ENCODE measurements at regions not wholly inside any gene's neighbourhood (a gene's known extent, or its start where the extent isn't known, plus 50 kb on each side); places are given as distances from the start of the nearest gene placed in this dataset.

GRCh38 chr13:47114030-47114429, 217.2 kb upstream of the HTR2A start:
- no peak overlapping the region for H2AFZ ChIP-seq (ENCODE audit: insufficient read depth, low read depth, low read length, poor library complexity, severe bottlenecking)
- no peaks in the 10 kb centered on the region for H3K4me1 ChIP-seq (ENCODE audit: control insufficient read depth in 1 of 2, insufficient read depth in 2 of 2, low read length in 2 of 2)
- H3K9me3 ChIP-seq (replicated peaks in 1 of 2; ENCODE audit: control insufficient read depth in 1 of 2, insufficient read depth in 1 of 2, low read length in 2 of 2): no peaks in the 10 kb centered on the region
- 100% methylated on average over 1 of the region's 1 CpG for WGBS (ENCODE audit: insufficient coverage)
- no peak overlapping the region for H3K27ac Mint-ChIP-seq
- peaks cover 0 to 6% (median 0%) of the 10 kb centered on the region in 7 donors for H3K9me3 Mint-ChIP-seq
- no peak for DNase-seq
- H3K4me3 Mint-ChIP-seq: no peak overlapping the region
- TF ChIP-seq CTCF (IDR thresholded peaks at IDR 0.05): no peak
- H3K36me3 Mint-ChIP-seq: no peaks in the 10 kb centered on the region
- peaks cover 0 to 4% (median 2%) of the 10 kb centered on the region in 3 donors for H3K27me3 Mint-ChIP-seq (ENCODE audit: low read depth in 3 of 3)
- no peak overlapping the region for H3K27ac ChIP-seq (ENCODE audit: low read depth in 1 of 2, low read length in 2 of 2)
- no peak overlapping the region for H3K4me2 ChIP-seq (replicated peaks; ENCODE audit: extremely low read depth, low read length, poor library complexity, severe bottlenecking)
- H3K9ac ChIP-seq (ENCODE audit: insufficient read depth, low read length, poor library complexity, severe bottlenecking): no peak overlapping the region
- no peaks in the 10 kb centered on the region for H3K36me3 ChIP-seq (replicated peaks in 1 of 2; ENCODE audit: control insufficient read depth in 1 of 2, insufficient read depth in 2 of 2, low read length in 2 of 2)
- no peaks in the 10 kb centered on the region for H3K79me2 ChIP-seq (ENCODE audit: insufficient read depth, low read length)
- H3K27me3 ChIP-seq (ENCODE audit: control insufficient read depth in 2 of 2, insufficient read depth in 2 of 2, low read length in 2 of 2): no peaks in the 10 kb centered on the region
- H3K4me3 ChIP-seq (replicated peaks in 1 of 3; ENCODE audit: low read depth in 2 of 3, low read length in 3 of 3): no peak overlapping the region
- intact Hi-C loops (cut with micrococcal nuclease): no loop called here
- H3K4me1 Mint-ChIP-seq: peaks cover 2% of the 10 kb centered on the region
- no peaks in the 10 kb centered on the region for H4K20me1 ChIP-seq (ENCODE audit: insufficient read depth, low read length)

DNA sequence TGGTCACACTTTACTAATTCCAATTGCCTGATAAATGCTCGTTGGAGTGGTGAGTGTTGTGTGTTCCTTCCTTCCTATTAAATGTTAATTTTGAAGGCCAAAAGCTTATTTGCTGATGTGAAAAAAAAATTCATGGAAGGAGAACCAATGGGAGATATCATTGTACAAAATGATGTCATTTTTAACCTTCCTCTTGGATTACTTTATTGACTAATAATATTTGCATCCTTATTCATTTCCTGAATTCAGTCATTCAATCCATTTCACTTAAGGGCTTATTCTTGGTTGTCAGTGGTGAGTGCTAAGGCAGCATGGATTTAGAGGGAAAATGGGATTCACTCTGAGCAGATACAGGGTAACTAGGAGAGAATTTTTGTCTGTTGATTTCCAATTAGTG, 216.0 kb upstream of the HTR2A start:
- no peak overlapping the region for H2AFZ ChIP-seq (ENCODE audit: insufficient read depth, low read depth, low read length, poor library complexity, severe bottlenecking)
- peaks cover 0 to 6% (median 0%) of the 10 kb centered on the region in 7 donors for H3K9me3 Mint-ChIP-seq
- no peaks in the 10 kb centered on the region for H3K4me1 ChIP-seq (ENCODE audit: control insufficient read depth in 1 of 2, insufficient read depth in 2 of 2, low read length in 2 of 2)
- H3K27ac ChIP-seq (ENCODE audit: low read depth in 1 of 2, low read length in 2 of 2): no peak overlapping the region
- DNase-seq: no peak
- no peak overlapping the region for H3K27ac Mint-ChIP-seq
- H3K27me3 Mint-ChIP-seq (ENCODE audit: low read depth in 3 of 3): peaks cover 0 to 4% (median 2%) of the 10 kb centered on the region in 3 donors
- H3K4me2 ChIP-seq (replicated peaks; ENCODE audit: extremely low read depth, low read length, poor library complexity, severe bottlenecking): no peak overlapping the region
- WGBS (ENCODE audit: insufficient coverage): no CpG with 5 or more reads among the region's 1 CpG
- TF ChIP-seq CTCF (IDR thresholded peaks at IDR 0.05): no peak
- no peaks in the 10 kb centered on the region for H3K36me3 ChIP-seq (replicated peaks in 1 of 2; ENCODE audit: control insufficient read depth in 1 of 2, insufficient read depth in 2 of 2, low read length in 2 of 2)
- no peak overlapping the region for H3K4me3 ChIP-seq (replicated peaks in 1 of 3; ENCODE audit: low read depth in 2 of 3, low read length in 3 of 3)
- peaks cover 6% of the 10 kb centered on the region for H3K4me1 Mint-ChIP-seq
- H3K36me3 Mint-ChIP-seq: no peaks in the 10 kb centered on the region
- no peaks in the 10 kb centered on the region for H3K27me3 ChIP-seq (ENCODE audit: control insufficient read depth in 2 of 2, insufficient read depth in 2 of 2, low read length in 2 of 2)
- no peak overlapping the region for H3K9ac ChIP-seq (ENCODE audit: insufficient read depth, low read length, poor library complexity, severe bottlenecking)
- no peaks in the 10 kb centered on the region for H4K20me1 ChIP-seq (ENCODE audit: insufficient read depth, low read length)
- H3K4me3 Mint-ChIP-seq: no peak overlapping the region
- no peaks in the 10 kb centered on the region for H3K79me2 ChIP-seq (ENCODE audit: insufficient read depth, low read length)
- no peaks in the 10 kb centered on the region for H3K9me3 ChIP-seq (replicated peaks in 1 of 2; ENCODE audit: control insufficient read depth in 1 of 2, insufficient read depth in 1 of 2, low read length in 2 of 2)
- intact Hi-C loops (cut with micrococcal nuclease): no loop called here
